Transverse colon (tissue), 4 donors: ENCODE measurements at regions not wholly inside any gene's neighbourhood (a gene's known extent, or its start where the extent isn't known, plus 50 kb on each side); places are given as distances from the start of the nearest gene placed in this dataset.

ENCODE experiments used
- EP300 ChIP-seq: sonication (generic); formaldehyde crosslinking; IDR thresholded peaks from one replicate; pipeline ENCODE4 v1.6.1; 2017; ENCODE audit warnings: antibody characterized with exemption, low read depth
- POLR2A ChIP-seq: fragments of 450-650 bp; IDR thresholded peaks from one replicate; pipeline ENCODE4 v1.6.1; 2016; ENCODE audit warnings: antibody characterized with exemption, mild to moderate bottlenecking, moderate library complexity
- POLR2AphosphoS5 ChIP-seq, 3 donors: sonication (generic); formaldehyde crosslinking; IDR thresholded peaks; one replicate each; pipeline ENCODE4 v1.6.1; 2016; ENCODE audit warnings: antibody characterized with exemption in 3 of 3
- TF ChIP-seq, protein P1 (sequence below), 5 experiments: fragments of 200-600 bp in 3 of 5; fragments of 450-650 bp in 2 of 5; sonication (generic) in 3 of 5; IDR thresholded peaks; 1 replicate in 2 of 5; 2 replicates in 3 of 5; pipeline ENCODE4 v1.5.1; 2016 to 2017; ENCODE audit warnings: antibody characterized with exemption in 5 of 5, inconsistent platforms in 3 of 5, mild to moderate bottlenecking in 2 of 5, moderate library complexity in 1 of 5

- TF ChIP-seq, protein P1, sequence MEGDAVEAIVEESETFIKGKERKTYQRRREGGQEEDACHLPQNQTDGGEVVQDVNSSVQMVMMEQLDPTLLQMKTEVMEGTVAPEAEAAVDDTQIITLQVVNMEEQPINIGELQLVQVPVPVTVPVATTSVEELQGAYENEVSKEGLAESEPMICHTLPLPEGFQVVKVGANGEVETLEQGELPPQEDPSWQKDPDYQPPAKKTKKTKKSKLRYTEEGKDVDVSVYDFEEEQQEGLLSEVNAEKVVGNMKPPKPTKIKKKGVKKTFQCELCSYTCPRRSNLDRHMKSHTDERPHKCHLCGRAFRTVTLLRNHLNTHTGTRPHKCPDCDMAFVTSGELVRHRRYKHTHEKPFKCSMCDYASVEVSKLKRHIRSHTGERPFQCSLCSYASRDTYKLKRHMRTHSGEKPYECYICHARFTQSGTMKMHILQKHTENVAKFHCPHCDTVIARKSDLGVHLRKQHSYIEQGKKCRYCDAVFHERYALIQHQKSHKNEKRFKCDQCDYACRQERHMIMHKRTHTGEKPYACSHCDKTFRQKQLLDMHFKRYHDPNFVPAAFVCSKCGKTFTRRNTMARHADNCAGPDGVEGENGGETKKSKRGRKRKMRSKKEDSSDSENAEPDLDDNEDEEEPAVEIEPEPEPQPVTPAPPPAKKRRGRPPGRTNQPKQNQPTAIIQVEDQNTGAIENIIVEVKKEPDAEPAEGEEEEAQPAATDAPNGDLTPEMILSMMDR (IDR thresholded peaks at IDR 0.05) = no peak
- no peak for TF ChIP-seq POLR2A
- TF ChIP-seq EP300 = no peak
- TF ChIP-seq POLR2AphosphoS5 (IDR thresholded peaks at IDR 0.05) = no peak
Measured at GRCh38 chr6:85298553-85298952, 151.3 kb upstream of the NT5E start.
